Osteoblast (primary cell): ENCODE measurements at regions not wholly inside any gene's neighbourhood (a gene's known extent, or its start where the extent isn't known, plus 50 kb on each side); places are given as distances from the start of the nearest gene placed in this dataset.
"Not testable (repeated sequence)": the region's sequence is repeated elsewhere in the genome, so short reads cannot be mapped to it uniquely, and the experiment has no call there.

Experiments
- DNase-seq: peaks from one replicate; pipeline ENCODE4 v3.0.0; 2011; ENCODE audit warnings: low spot score, mixed read lengths; ENCODE audit not compliant: insufficient read length; ENCODE audit errors: missing footprints
- H2AFZ ChIP-seq: 2 replicates; pipeline ENCODE4 v1.6.0; 2011; ENCODE audit warnings: mild to moderate bottlenecking, low read length
- H3K27ac ChIP-seq: 2 replicates; pipeline ENCODE4 v1.5.1; 2011; ENCODE audit warnings: mild to moderate bottlenecking, low read depth, low read length, moderate library complexity
- H3K27me3 ChIP-seq: 2 replicates; pipeline ENCODE4 v1.6.0; 2012; ENCODE audit warnings: mild to moderate bottlenecking, control low read depth, inconsistent platforms, low read length, moderate library complexity; ENCODE audit not compliant: insufficient read depth
- H3K36me3 ChIP-seq: 2 replicates; pipeline ENCODE4 v1.5.1; 2011; ENCODE audit warnings: mild to moderate bottlenecking, low read length, control low read depth, moderate library complexity; ENCODE audit not compliant: insufficient read depth
- H3K4me1 ChIP-seq: 2 replicates; pipeline ENCODE4 v1.5.1; 2011; ENCODE audit warnings: mild to moderate bottlenecking, low read length, control low read depth, moderate library complexity; ENCODE audit not compliant: insufficient read depth
- H3K4me2 ChIP-seq: 2 replicates; pipeline ENCODE4 v1.6.0; 2011; ENCODE audit warnings: mild to moderate bottlenecking, low read length; ENCODE audit not compliant: insufficient read depth
- H3K4me3 ChIP-seq: fragments of 200-600 bp; sonication (generic); 3 replicates; pipeline ENCODE4 v1.5.1; 2012; ENCODE audit warnings: mild to moderate bottlenecking, low read length, inconsistent platforms; ENCODE audit not compliant: insufficient read depth
- H3K79me2 ChIP-seq: 2 replicates; pipeline ENCODE4 v1.6.0; 2012; ENCODE audit warnings: mild to moderate bottlenecking, low read length, control low read depth, inconsistent platforms; ENCODE audit not compliant: insufficient read depth
- H3K9me3 ChIP-seq: 2 replicates; pipeline ENCODE4 v1.5.1; 2011; ENCODE audit warnings: low read depth, low read length, control low read depth
- H4K20me1 ChIP-seq: 2 replicates; pipeline ENCODE4 v1.6.0; 2012; ENCODE audit warnings: mild to moderate bottlenecking, low read length, control low read depth; ENCODE audit not compliant: insufficient read depth
- CTCF ChIP-seq: IDR thresholded peaks from 2 replicates; pipeline ENCODE4 v1.5.1; 2011; ENCODE audit warnings: mild to moderate bottlenecking, low read depth, low read length, moderate library complexity; ENCODE audit errors: extremely low read depth

- no peaks in the 10 kb centered on the region for H3K79me2 ChIP-seq
- no peaks in the 10 kb centered on the region for H3K36me3 ChIP-seq
- H3K4me3 ChIP-seq: no peak overlapping the region
- DNase-seq: no peak
- no peaks in the 10 kb centered on the region for H4K20me1 ChIP-seq
- no peak overlapping the region for H3K27ac ChIP-seq
- H3K4me2 ChIP-seq: no peak overlapping the region
- no peak overlapping the region for H2AFZ ChIP-seq
- H3K4me1 ChIP-seq: no peaks in the 10 kb centered on the region
- H3K9me3 ChIP-seq: no peaks in the 10 kb centered on the region
- TF ChIP-seq CTCF: no peak
- H3K27me3 ChIP-seq: peaks cover 3% of the 10 kb centered on the region
These were observed 370.6 kb upstream of the PIK3R1 start for GRCh38 chr5:67844924-67845323.

GRCh38 chr5:67842806-67843205, 372.8 kb upstream of the PIK3R1 start:
- H3K4me2 ChIP-seq: no peak overlapping the region
- DNase-seq: no peak
- H3K4me1 ChIP-seq: no peaks in the 10 kb centered on the region
- H3K79me2 ChIP-seq: no peaks in the 10 kb centered on the region
- H3K36me3 ChIP-seq: no peaks in the 10 kb centered on the region
- H3K27me3 ChIP-seq: peaks cover 3% of the 10 kb centered on the region
- no peak overlapping the region for H3K4me3 ChIP-seq
- H4K20me1 ChIP-seq: no peaks in the 10 kb centered on the region
- H3K9me3 ChIP-seq: no peaks in the 10 kb centered on the region
- no peak overlapping the region for H2AFZ ChIP-seq
- no peak overlapping the region for H3K27ac ChIP-seq
- peak; percentile 42 for TF ChIP-seq CTCF

- not testable (repeated sequence) for H4K20me1 ChIP-seq, DNase-seq, H3K4me3 ChIP-seq
These were observed 378.3 kb upstream of the PIK3R1 start for GRCh38 chr5:67837225-67837624.

GRCh38 chr5:67836496-67836895, 379.1 kb upstream of the PIK3R1 start:
- not testable (repeated sequence) for H3K9me3 ChIP-seq, H2AFZ ChIP-seq, H3K36me3 ChIP-seq, H3K4me3 ChIP-seq, DNase-seq, H4K20me1 ChIP-seq, H3K4me2 ChIP-seq, H3K27ac ChIP-seq, H3K4me1 ChIP-seq, H3K79me2 ChIP-seq, H3K27me3 ChIP-seq

More at GRCh38 chr5:67837225-67837624, 378.3 kb upstream of the PIK3R1 start:
- H3K36me3 ChIP-seq, H3K27ac ChIP-seq, H3K4me1 ChIP-seq, H3K27me3 ChIP-seq, H3K79me2 ChIP-seq, H3K9me3 ChIP-seq, H3K4me2 ChIP-seq, H2AFZ ChIP-seq: not testable (repeated sequence)

GRCh38 chr5:67831048-67831447, 384.5 kb upstream of the PIK3R1 start:
- TF ChIP-seq CTCF: no peak
- no peak overlapping the region for H3K4me3 ChIP-seq
- no peak overlapping the region for H3K4me2 ChIP-seq
- H3K79me2 ChIP-seq: no peaks in the 10 kb centered on the region
- no peaks in the 10 kb centered on the region for H3K27me3 ChIP-seq
- H3K36me3 ChIP-seq: no peaks in the 10 kb centered on the region
- no peaks in the 10 kb centered on the region for H3K4me1 ChIP-seq
- no peak overlapping the region for H2AFZ ChIP-seq
- DNase-seq: no peak
- no peak overlapping the region for H3K27ac ChIP-seq
- H3K9me3 ChIP-seq: no peaks in the 10 kb centered on the region
- H4K20me1 ChIP-seq: no peaks in the 10 kb centered on the region
